ENCODE measurements at regions not wholly inside any gene's neighbourhood (a gene's known extent, or its start where the extent isn't known, plus 50 kb on each side); places are given as distances from the start of the nearest gene placed in this dataset.

DNA sequence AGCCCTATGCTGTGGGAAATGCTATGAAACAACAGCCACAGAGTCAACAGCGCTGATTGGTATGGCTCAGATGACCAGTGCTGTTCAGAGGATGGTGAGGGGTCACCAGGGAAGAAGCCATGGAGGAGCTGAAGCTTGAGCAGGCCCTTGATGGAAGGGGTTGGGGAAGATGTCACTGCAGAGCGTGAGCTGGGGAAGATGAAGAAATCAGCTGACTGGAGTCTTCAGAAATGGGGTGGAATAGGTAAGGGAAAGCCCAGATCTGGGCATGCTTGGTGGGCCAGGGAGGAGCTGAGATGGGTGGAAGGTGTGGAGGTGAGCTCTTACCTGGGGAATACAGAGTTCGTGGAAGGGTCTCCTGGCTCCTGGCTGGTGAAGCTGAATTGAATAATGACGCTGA, 105.4 kb upstream of the PLET1 start:
- no peak overlapping the region for H3K4me2 ChIP-seq (ENCODE audit: low read depth, low read length)
- ChIA-PET CTCF (ENCODE audit: low intra/inter-chr PET ratio, low total read pairs) (no interaction called here), POLR2A (no interaction called here)
- H3K27ac ChIP-seq (ENCODE audit: extremely low read length, insufficient read depth, low read length) = no peak overlapping the region
- intact Hi-C loops (cut with micrococcal nuclease; ENCODE audit: unreplicated experiment) (no loop called here), in situ Hi-C loops (cut with HindIII; ENCODE audit: extremely low pct_ligation_motif_present, low pct_unique_long_range_greater_than_20kb) (no loop called here)
- FAIRE-seq (no peak), DNase-seq (ENCODE audit: low spot score) (no peak), ATAC-seq (no peak)
- H3K4me3 ChIP-seq (replicated peaks in 1 of 3; ENCODE audit: insufficient read depth in 1 of 3, low read depth in 2 of 3, low read length in 3 of 3) = no peak overlapping the region
- peaks cover 0 to 3% of the 10 kb centered on the region in 2 experiments; a peak in 1 of 5 replicates for H3K27me3 ChIP-seq (ENCODE audit: control insufficient read depth in 1 of 2, insufficient read depth in 2 of 2, low read length in 2 of 2)
- no peaks in the 10 kb centered on the region for H4K20me1 ChIP-seq (ENCODE audit: insufficient read depth, low read length)
- no peak overlapping the region for H2AFZ ChIP-seq (ENCODE audit: low read length)
- WGBS (ENCODE audit: low lambda C conversion rate) = 20% methylated on average over 4 of the region's 4 CpGs
- H3K36me3 ChIP-seq (replicated peaks in 1 of 2; ENCODE audit: control insufficient read depth in 1 of 2, insufficient read depth in 2 of 2, low read length in 2 of 2) = no peaks in the 10 kb centered on the region
- BruUV-seq (replicated peaks) = no TSS peak
- TF ChIP-seq, protein P1, sequence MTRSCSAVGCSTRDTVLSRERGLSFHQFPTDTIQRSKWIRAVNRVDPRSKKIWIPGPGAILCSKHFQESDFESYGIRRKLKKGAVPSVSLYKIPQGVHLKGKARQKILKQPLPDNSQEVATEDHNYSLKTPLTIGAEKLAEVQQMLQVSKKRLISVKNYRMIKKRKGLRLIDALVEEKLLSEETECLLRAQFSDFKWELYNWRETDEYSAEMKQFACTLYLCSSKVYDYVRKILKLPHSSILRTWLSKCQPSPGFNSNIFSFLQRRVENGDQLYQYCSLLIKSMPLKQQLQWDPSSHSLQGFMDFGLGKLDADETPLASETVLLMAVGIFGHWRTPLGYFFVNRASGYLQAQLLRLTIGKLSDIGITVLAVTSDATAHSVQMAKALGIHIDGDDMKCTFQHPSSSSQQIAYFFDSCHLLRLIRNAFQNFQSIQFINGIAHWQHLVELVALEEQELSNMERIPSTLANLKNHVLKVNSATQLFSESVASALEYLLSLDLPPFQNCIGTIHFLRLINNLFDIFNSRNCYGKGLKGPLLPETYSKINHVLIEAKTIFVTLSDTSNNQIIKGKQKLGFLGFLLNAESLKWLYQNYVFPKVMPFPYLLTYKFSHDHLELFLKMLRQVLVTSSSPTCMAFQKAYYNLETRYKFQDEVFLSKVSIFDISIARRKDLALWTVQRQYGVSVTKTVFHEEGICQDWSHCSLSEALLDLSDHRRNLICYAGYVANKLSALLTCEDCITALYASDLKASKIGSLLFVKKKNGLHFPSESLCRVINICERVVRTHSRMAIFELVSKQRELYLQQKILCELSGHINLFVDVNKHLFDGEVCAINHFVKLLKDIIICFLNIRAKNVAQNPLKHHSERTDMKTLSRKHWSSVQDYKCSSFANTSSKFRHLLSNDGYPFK (CRISPR knock-in tag; IDR thresholded peaks at IDR 0.05; ENCODE audit: borderline replicate concordance) = no peak
- TF ChIP-seq, protein P2, sequence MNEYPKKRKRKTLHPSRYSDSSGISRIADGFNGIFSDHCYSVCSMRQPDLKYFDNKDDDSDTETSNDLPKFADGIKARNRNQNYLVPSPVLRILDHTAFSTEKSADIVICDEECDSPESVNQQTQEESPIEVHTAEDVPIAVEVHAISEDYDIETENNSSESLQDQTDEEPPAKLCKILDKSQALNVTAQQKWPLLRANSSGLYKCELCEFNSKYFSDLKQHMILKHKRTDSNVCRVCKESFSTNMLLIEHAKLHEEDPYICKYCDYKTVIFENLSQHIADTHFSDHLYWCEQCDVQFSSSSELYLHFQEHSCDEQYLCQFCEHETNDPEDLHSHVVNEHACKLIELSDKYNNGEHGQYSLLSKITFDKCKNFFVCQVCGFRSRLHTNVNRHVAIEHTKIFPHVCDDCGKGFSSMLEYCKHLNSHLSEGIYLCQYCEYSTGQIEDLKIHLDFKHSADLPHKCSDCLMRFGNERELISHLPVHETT (CRISPR knock-in tag; conservative IDR thresholded peaks at IDR 0.05) = no peak
- TF ChIP-seq ZBTB20 (CRISPR knock-in tag; IDR thresholded peaks at IDR 0.05; ENCODE audit: borderline replicate concordance, low read depth) (no peak), RBAK (CRISPR knock-in tag; IDR thresholded peaks at IDR 0.05) (no peak), ZNF589 (CRISPR knock-in tag; conservative IDR thresholded peaks at IDR 0.05) (no peak), ZNF101 (CRISPR knock-in tag; IDR thresholded peaks at IDR 0.05; ENCODE audit: borderline replicate concordance, low read depth) (no peak), HMGA1 (CRISPR knock-in tag; conservative IDR thresholded peaks at IDR 0.05) (no peak), SP2 (CRISPR knock-in tag; IDR thresholded peaks at IDR 0.05) (no peak)
- H3K4me1 ChIP-seq (ENCODE audit: insufficient read depth, low read length) = peaks cover 8% of the 10 kb centered on the region; the same call in 1 of the 2 replicates
- no peaks in the 10 kb centered on the region for H3K79me2 ChIP-seq (ENCODE audit: insufficient read depth, low read length)
- H3K9ac ChIP-seq (ENCODE audit: insufficient read depth, low read depth, low read length) = no peak overlapping the region
- H3K9me3 ChIP-seq (ENCODE audit: low read length) = no peaks in the 10 kb centered on the region

Measured in HepG2 (cell line).